ENCODE measurements at regions not wholly inside any gene's neighbourhood (a gene's known extent, or its start where the extent isn't known, plus 50 kb on each side); places are given as distances from the start of the nearest gene placed in this dataset.

GRCh38 chr3:127108796-127109195 is 84.1 kb upstream of the PRR23E start:
- Mint-ChIP-seq H3K4me3 (no peak overlapping the region), H3K9me3 (peaks cover 23% of the 10 kb centered on the region), H3K4me1 (no peaks in the 10 kb centered on the region), H3K27ac (no peak overlapping the region), H3K27me3 (ENCODE audit: insufficient read depth, low read depth) (peaks cover 12% of the 10 kb centered on the region), H3K36me3 (no peaks in the 10 kb centered on the region)
- DNase-seq (ENCODE audit: low spot score), result peak; percentile 20
- Histone ChIP-seq H3K4me3 (no peak overlapping the region), H4K20me1 (ENCODE audit: low read depth) (no peaks in the 10 kb centered on the region), H3K27ac (no peak overlapping the region), H3K4me2 (no peak overlapping the region), H3K9me3 (ENCODE audit: low read depth) (peaks cover 11% of the 10 kb centered on the region), H3F3A (ENCODE audit: low read depth) (no peaks in the 10 kb centered on the region), H3K79me2 (ENCODE audit: low read depth) (no peaks in the 10 kb centered on the region), H3K4me1 (no peaks in the 10 kb centered on the region), H2AFZ (replicated peaks) (no peak overlapping the region), H3K27me3 (no peaks in the 10 kb centered on the region), H3K36me3 (no peaks in the 10 kb centered on the region), H3K9ac (no peak overlapping the region)
- TF ChIP-seq CTCF (IDR thresholded peaks at IDR 0.05) (no peak), EZH2phosphoT487 (IDR thresholded peaks at IDR 0.05) (no peak), EZH2 (IDR thresholded peaks at IDR 0.05) (no peak)

GRCh38 chr3:127110982-127111693 is 81.8 kb upstream of the PRR23E start:
- Histone ChIP-seq H2AFZ (replicated peaks) (no peak overlapping the region), H3K9me3 (ENCODE audit: low read depth) (peaks cover 11% of the 10 kb centered on the region), H3K4me1 (no peaks in the 10 kb centered on the region), H3K4me3 (no peak overlapping the region), H3K79me2 (ENCODE audit: low read depth) (no peaks in the 10 kb centered on the region), H3K36me3 (no peaks in the 10 kb centered on the region), H3K27ac (no peak overlapping the region), H3K9ac (no peak overlapping the region), H3K4me2 (no peak overlapping the region), H3F3A (ENCODE audit: low read depth) (no peaks in the 10 kb centered on the region), H3K27me3 (no peaks in the 10 kb centered on the region), H4K20me1 (ENCODE audit: low read depth) (no peaks in the 10 kb centered on the region)
- Mint-ChIP-seq H3K27me3 (ENCODE audit: insufficient read depth, low read depth) (peaks cover 14% of the 10 kb centered on the region), H3K4me1 (no peaks in the 10 kb centered on the region), H3K9me3 (peaks cover 25% of the 10 kb centered on the region), H3K4me3 (no peak overlapping the region), H3K36me3 (no peaks in the 10 kb centered on the region), H3K27ac (no peak overlapping the region)
- TF ChIP-seq EZH2 (IDR thresholded peaks at IDR 0.05) (no peak), CTCF (IDR thresholded peaks at IDR 0.05) (no peak), EZH2phosphoT487 (IDR thresholded peaks at IDR 0.05) (no peak)
- DNase-seq (ENCODE audit: low spot score), result no peak

- H3K36me3 ChIP-seq, result no peaks in the 10 kb centered on the region
- Mint-ChIP-seq H3K36me3 (no peaks in the 10 kb centered on the region), H3K27ac (no peak overlapping the region)
These were observed 79.9 kb upstream of the PRR23E start for GRCh38 chr3:127112796-127113570.

More at GRCh38 chr3:127112796-127113570, 79.9 kb upstream of the PRR23E start:
- no peak for DNase-seq (ENCODE audit: low spot score)
- Histone ChIP-seq H3K9me3 (ENCODE audit: low read depth) (peaks cover 11% of the 10 kb centered on the region), H3K27ac (no peak overlapping the region), H3K4me3 (no peak overlapping the region), H3F3A (ENCODE audit: low read depth) (no peaks in the 10 kb centered on the region), H3K27me3 (no peaks in the 10 kb centered on the region), H3K4me2 (no peak overlapping the region), H3K4me1 (no peaks in the 10 kb centered on the region), H3K79me2 (ENCODE audit: low read depth) (no peaks in the 10 kb centered on the region), H3K9ac (no peak overlapping the region), H4K20me1 (ENCODE audit: low read depth) (no peaks in the 10 kb centered on the region), H2AFZ (replicated peaks) (no peak overlapping the region)
- Mint-ChIP-seq H3K4me1 (no peaks in the 10 kb centered on the region), H3K4me3 (no peak overlapping the region), H3K9me3 (peaks cover 25% of the 10 kb centered on the region), H3K27me3 (ENCODE audit: insufficient read depth, low read depth) (peaks cover 14% of the 10 kb centered on the region)
- TF ChIP-seq EZH2 (IDR thresholded peaks at IDR 0.05), result no peak
- TF ChIP-seq EZH2phosphoT487 (IDR thresholded peaks at IDR 0.05), result no peak
- no peak for TF ChIP-seq CTCF (IDR thresholded peaks at IDR 0.05)
